Tibial artery (tissue), 4 donors: ENCODE measurements at regions not wholly inside any gene's neighbourhood (a gene's known extent, or its start where the extent isn't known, plus 50 kb on each side); places are given as distances from the start of the nearest gene placed in this dataset.

Experiments used
- DNase-seq, 2 donors: peaks; one replicate each; pipeline ENCODE4 v3.0.0-alpha.2; 2019
- H3K27ac ChIP-seq, 2 donors: fragments of 200-600 bp; sonication (generic) in 1 of 2; 1 replicate in 1 of 2; 2 replicates in 1 of 2; pipeline ENCODE4 v1.5.1; 2018 to 2019; ENCODE audit warnings: mild to moderate bottlenecking in 1 of 2
- H3K27me3 ChIP-seq, 2 donors: fragments of 200-600 bp; sonication (generic) in 1 of 2; one replicate each; pipeline versions ENCODE4 v1.5.1 to v1.6.0; 2016 to 2019
- H3K36me3 ChIP-seq, 3 donors: fragments of 200-600 bp; sonication (generic) in 2 of 3; one replicate each; pipeline ENCODE4 v1.5.1; 2016 to 2019; ENCODE audit warnings: mild to moderate bottlenecking in 2 of 3
- H3K4me1 ChIP-seq, 4 donors: fragments of 200-600 bp; sonication (generic) in 2 of 4; 1 replicate in 3 of 4; 2 replicates in 1 of 4; pipeline ENCODE4 v1.5.1; 2016 to 2019
- H3K4me3 ChIP-seq, 2 donors: fragments of 200-600 bp; sonication (generic) in 1 of 2; 1 replicate in 1 of 2; 2 replicates in 1 of 2; pipeline ENCODE4 v1.5.1; 2018 to 2019; ENCODE audit warnings: mild to moderate bottlenecking in 2 of 2
- H3K9me3 ChIP-seq, 3 donors: fragments of 200-600 bp; sonication (generic) in 1 of 3; one replicate each; pipeline ENCODE4 v1.5.1; 2016 to 2019
- CTCF ChIP-seq, 2 experiments: fragments of 200-600 bp in 1 of 2; fragments of 450-650 bp in 1 of 2; IDR thresholded peaks; one replicate each; pipeline ENCODE4 v1.5.1; 2017 to 2019; ENCODE audit warnings: antibody characterized with exemption in 2 of 2, mild to moderate bottlenecking in 1 of 2, moderate library complexity in 1 of 2
- intact Hi-C: fragments of 100-400 bp; cut with DNase I; formaldehyde crosslinking; loops from one replicate; pipeline ENCODE4 v1.15.0; 2023; ENCODE audit warnings: low total_unique reads

GRCh38 chr1:182128502-182128901 lies 67.0 kb upstream of the ZNF648 start:
- H3K27me3 ChIP-seq, result no peaks in the 10 kb centered on the region
- intact Hi-C loops, result no loop called here
- no peaks in the 10 kb centered on the region for H3K9me3 ChIP-seq
- DNase-seq, result no peak
- H3K4me3 ChIP-seq, result no peak overlapping the region
- no peak overlapping the region for H3K27ac ChIP-seq
- TF ChIP-seq CTCF (IDR thresholded peaks at IDR 0.05), result no peak
- H3K4me1 ChIP-seq, result no peaks in the 10 kb centered on the region
- no peaks in the 10 kb centered on the region for H3K36me3 ChIP-seq

GRCh38 chr1:182127656-182128055 lies 66.1 kb upstream of the ZNF648 start:
- DNase-seq, result no peak
- Histone ChIP-seq H3K9me3 (no peaks in the 10 kb centered on the region), H3K27ac (no peak overlapping the region), H3K36me3 (no peaks in the 10 kb centered on the region), H3K4me1 (no peaks in the 10 kb centered on the region), H3K4me3 (no peak overlapping the region), H3K27me3 (no peaks in the 10 kb centered on the region)
- intact Hi-C loops, result no loop called here
- TF ChIP-seq CTCF (IDR thresholded peaks at IDR 0.05), result no peak

GRCh38 chr1:182126272-182126800 lies 64.8 kb upstream of the ZNF648 start:
- H3K4me1 ChIP-seq, result no peaks in the 10 kb centered on the region
- no peak overlapping the region for H3K27ac ChIP-seq
- no peaks in the 10 kb centered on the region for H3K9me3 ChIP-seq
- no peaks in the 10 kb centered on the region for H3K27me3 ChIP-seq
- intact Hi-C loops, result no loop called here
- no peaks in the 10 kb centered on the region for H3K36me3 ChIP-seq
- DNase-seq, result no peak
- H3K4me3 ChIP-seq, result no peak overlapping the region
- no peak for TF ChIP-seq CTCF (IDR thresholded peaks at IDR 0.05)

- Histone ChIP-seq H3K36me3 (no peaks in the 10 kb centered on the region), H3K9me3 (no peaks in the 10 kb centered on the region), H3K4me1 (peaks cover 0 to 11% (median 0%) of the 10 kb centered on the region in 4 donors), H3K27me3 (no peaks in the 10 kb centered on the region), H3K27ac (no peak overlapping the region), H3K4me3 (no peak overlapping the region)
- intact Hi-C loops, result no loop called here
- TF ChIP-seq CTCF (IDR thresholded peaks at IDR 0.05), result no peak
- no peak for DNase-seq
These were observed 61.4 kb upstream of the ZNF648 start for GRCh38 chr1:182122913-182123260.

GRCh38 chr1:182122256-182122912 lies 60.9 kb upstream of the ZNF648 start:
- Histone ChIP-seq H3K27ac (no peak overlapping the region), H3K4me3 (no peak overlapping the region), H3K36me3 (no peaks in the 10 kb centered on the region), H3K27me3 (no peaks in the 10 kb centered on the region), H3K4me1 (peaks cover 0 to 11% (median 0%) of the 10 kb centered on the region in 4 donors), H3K9me3 (no peaks in the 10 kb centered on the region)
- intact Hi-C loops, result no loop called here
- no peak for DNase-seq
- TF ChIP-seq CTCF (IDR thresholded peaks at IDR 0.05), result no peak
